Dedifferentiated amniotic fluid mesenchymal stem cell (primary cell): ENCODE measurements at regions not wholly inside any gene's neighbourhood (a gene's known extent, or its start where the extent isn't known, plus 50 kb on each side); places are given as distances from the start of the nearest gene placed in this dataset.

Experiments used
- DNase-seq: peaks from one replicate; pipeline ENCODE4 v3.0.0-alpha.2; 2016; ENCODE audit errors: extremely low spot score

DNA sequence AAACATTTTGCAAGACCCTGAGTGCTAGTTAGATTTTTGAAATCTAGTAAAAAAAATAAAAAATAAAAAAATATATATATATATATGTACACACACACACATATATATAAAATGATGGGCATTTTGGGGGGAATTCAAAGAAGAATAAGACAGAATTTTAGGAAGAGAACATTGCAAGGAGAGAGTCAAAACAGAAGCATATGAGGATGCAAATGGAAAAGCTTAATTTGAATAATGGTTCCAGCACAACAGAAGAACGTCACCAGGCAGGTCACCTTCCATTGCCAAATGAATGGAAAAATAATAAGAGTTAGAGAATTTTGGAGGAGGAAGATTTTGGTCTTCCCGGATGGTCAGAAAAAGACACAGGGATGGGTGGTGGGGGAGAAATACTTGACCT, 1097.2 kb downstream of the BCL11A start:
- no peak for DNase-seq

- no peak for DNase-seq
These were observed 1104.2 kb downstream of the BCL11A start for GRCh38 chr2:59449274-59449673.

DNA sequence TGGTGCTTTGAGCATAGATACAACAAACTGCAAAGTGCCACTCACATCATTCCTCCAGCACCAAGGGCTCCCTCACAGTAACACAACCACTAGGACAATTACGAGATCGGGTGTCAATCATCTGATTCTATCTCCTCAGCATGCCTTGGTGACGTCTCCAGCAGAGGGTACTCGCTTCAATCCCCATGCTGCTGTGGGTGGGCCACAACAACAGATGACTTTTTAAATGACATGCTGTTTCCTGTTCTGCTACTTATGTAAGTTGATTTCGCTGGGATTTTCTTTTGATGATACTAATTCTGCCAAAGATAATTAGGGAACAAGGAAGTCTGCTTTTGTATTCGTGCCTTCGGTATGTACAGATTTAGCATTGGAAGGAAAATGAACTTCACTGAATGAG, 1113.0 kb downstream of the BCL11A start:
- DNase-seq: no peak

GRCh38 chr2:59435635-59436034, 1117.8 kb downstream of the BCL11A start:
- DNase-seq: no peak

GRCh38 chr2:59428940-59429339, 1124.5 kb downstream of the BCL11A start:
- no peak for DNase-seq

GRCh38 chr2:59427980-59428379, 1125.5 kb downstream of the BCL11A start:
- DNase-seq: no peak

GRCh38 chr2:59425247-59425646, 1128.2 kb downstream of the BCL11A start:
- DNase-seq: no peak

DNA sequence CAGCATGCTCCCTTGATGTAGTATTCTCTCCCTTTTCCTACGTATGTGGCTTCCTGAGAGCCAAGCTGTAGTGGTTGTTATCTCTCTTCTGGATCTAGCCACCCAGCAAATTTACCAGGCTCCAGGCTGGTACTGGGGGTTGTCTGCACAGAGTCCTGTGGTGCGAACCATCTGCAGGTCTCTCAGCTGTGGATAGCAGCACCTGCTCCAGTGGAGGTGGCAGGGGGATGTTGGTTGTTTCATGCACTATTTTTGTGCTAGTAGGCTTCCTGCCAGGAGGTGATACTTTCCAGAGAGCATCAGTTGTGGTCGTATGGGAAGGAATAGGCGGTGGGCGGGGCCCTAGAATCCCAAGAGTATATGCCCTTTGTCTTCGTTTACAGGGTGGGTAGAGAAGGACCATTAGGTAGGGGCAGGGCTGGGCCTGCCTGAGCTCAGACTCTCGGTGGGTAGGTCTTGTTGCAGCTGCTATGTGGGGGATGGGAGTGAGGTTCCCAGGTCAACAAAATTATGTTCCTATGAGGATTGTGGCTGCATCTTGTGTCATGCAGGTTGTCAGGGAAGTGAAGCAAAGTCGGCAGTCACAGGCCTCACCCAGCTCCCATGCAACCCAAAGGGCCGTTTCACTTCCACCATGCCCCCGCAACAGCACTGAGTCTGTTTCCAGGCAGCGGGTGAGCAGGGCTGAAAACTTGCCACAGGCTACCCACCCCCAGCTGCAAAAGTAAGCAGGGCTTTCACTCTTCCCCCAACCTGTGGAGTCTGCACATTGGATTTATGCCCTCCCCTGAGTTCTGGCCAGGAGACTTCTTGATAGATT, 1139.5 kb downstream of the BCL11A start:
- no peak for DNase-seq

DNA sequence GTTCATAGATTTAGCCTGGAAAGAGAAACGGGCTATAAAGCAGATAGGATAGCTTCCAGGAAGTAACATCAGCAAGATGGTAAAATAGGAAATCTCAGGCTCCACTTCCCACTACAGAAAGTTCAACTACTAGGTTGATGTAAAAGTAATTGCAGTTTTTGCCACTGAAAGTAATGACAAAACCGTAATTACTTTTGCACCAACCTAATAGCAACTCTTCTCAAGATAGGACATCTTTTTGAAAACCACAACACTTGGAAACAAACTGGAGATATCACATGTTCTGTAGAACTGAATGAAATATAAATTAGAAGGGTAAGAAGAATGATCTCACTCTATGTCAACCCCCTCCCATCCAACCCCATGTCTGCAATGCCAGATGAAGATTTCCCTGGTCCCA, 1154.3 kb downstream of the BCL11A start:
- no peak for DNase-seq

DNA sequence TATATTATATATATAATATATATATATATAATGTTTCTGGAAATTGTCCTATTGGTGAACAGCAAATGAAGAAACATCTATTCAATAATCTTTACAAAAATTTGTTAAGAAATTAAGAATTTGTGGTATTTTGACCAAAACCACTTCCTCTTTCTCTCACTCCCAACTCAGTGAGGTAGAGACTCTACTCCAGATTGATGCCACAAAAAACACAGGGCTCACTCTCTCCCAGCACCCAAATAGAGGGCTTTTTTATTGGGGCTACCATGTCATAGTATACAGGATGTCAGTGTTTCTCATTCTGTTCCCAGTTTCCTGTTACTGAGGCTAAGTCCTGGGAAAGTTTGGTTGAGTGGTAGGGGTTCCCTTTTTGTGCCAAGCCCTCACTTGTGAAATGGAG, 1155.4 kb downstream of the BCL11A start:
- DNase-seq: no peak

- DNase-seq: no peak
These were observed 1154.0 kb upstream of the FANCL start for GRCh38 chr2:59395119-59395518.

- DNase-seq: no peak
These were observed 1150.8 kb upstream of the FANCL start for GRCh38 chr2:59391896-59392295.

DNA sequence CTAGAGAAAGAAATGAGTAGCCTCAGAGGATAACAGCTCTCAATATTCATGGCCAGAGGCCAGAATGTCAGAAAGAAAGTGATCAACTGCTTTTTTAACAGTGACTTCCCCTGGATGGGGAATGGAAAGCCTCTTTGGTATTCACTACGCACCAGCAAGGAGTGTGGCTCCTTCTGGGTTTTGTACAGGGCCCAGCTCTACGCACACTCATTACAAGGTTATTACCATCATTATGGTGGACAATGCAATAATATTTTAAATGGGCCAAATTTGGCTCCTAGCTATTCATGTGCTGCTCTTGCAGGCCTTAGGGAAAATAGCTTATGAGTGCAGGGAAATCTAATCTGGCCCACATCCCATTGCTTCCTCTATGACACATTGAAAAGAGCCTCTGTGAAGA, 1149.5 kb upstream of the FANCL start:
- DNase-seq: no peak

DNA sequence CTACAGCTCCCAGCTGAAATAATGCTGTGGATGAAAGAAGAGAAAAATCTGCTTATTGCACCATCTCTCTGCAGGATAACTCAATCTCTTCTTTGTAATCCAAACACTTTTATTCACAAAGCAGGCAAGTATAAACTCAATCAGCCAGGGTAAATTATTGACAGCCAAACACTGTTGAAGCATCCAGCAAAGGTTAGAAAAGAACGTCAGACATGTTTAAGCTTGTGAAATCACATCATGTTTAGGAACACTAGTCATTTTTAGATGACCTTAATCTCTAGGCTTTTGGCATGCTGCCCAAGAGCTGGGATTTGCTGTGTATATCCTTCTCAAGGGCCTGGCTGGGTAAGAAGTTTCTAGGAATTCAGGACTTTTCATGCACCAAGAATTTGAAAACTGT, 1148.1 kb upstream of the FANCL start:
- no peak for DNase-seq

DNA sequence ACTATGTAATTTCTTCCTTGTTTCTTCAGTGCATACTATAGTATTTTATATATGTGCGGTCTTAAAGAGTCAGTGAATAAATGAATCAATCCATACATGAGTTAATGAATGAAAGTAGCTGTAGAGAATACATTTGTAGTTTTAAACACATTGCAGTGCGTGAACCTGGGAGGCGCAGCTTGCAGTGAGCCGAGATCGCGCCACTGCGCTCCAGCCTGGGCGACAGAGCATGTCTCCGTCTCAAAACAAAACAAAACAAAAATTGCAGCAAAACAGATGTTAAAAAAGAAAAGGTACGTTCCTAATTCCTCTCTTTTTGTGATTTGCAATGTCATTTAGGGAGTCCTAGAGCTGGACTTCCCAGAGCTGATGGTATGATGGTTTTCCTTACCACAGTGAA, 1144.8 kb upstream of the FANCL start:
- no peak for DNase-seq

- DNase-seq: no peak
These were observed 1142.3 kb upstream of the FANCL start for GRCh38 chr2:59383473-59383872.

- DNase-seq: no peak
These were observed 1137.0 kb upstream of the FANCL start for GRCh38 chr2:59378127-59378526.

DNA sequence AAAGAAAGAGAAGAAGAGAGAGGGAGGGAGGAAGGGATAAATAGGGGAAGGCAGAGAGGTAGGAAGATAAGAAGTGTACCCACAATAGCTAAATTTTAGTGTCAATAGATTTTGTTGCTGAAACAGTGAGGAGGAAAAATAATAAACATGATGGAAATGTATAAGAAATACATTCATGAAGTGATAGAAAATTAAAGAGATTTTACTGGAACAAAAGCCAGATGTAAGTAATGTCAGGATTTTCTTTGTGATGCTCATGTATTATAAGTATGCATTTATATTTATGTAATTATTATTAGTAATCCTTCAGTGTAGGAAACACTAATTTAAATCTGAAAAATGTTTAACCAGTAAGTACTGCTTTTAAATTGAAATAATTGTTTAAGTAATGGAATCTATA, 1125.2 kb upstream of the FANCL start:
- no peak for DNase-seq

- no peak for DNase-seq
These were observed 1113.4 kb upstream of the FANCL start for GRCh38 chr2:59354498-59354897.

DNA sequence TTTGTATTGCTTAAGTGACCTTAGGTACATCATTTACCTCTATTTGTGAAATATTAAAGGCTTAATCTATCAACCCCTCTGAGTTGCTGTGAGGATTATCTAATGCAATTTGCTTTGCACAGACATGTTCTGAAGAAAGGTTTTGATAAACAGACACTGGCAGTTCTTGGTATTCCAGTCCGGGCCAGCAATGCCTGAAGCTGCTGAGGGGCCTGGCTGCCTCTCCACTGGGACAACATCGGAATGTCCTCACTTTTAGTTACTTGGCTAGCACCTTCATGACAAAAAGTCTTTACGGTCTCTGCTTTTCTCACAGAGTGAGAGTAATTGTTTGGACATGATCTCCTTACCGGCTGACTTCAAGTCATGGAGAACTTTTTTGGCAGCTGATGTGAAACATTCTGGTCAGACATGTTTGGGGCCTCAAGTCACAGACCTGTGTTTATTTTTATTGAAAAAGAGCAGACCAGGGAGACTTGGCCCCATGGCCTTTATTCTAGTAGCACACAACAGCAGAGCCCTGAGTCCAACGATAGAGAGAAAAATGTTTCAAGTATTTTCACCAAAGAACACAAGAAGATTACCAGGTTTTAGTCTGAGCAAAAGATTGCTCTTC, 1112.3 kb upstream of the FANCL start:
- DNase-seq: no peak

GRCh38 chr2:59342166-59342565, 1101.0 kb upstream of the FANCL start:
- no peak for DNase-seq

DNA sequence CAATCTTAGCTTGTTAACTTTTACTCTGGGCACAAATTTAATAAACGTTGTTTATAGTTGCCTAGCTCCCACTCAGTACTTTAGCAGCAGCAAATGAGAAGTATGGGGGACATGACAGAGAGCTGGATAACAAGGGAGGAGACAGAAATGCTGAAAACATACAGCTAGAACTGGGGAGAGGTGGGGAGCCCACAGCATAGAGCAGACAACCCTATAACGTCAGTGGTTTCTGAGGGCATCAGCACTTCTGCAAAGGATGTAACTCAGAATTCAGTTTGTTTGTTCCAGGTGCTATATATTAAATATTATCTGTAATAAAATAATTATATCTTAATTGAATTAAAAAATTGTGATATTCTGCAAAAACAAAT, 1098.7 kb upstream of the FANCL start:
- no peak for DNase-seq

DNA sequence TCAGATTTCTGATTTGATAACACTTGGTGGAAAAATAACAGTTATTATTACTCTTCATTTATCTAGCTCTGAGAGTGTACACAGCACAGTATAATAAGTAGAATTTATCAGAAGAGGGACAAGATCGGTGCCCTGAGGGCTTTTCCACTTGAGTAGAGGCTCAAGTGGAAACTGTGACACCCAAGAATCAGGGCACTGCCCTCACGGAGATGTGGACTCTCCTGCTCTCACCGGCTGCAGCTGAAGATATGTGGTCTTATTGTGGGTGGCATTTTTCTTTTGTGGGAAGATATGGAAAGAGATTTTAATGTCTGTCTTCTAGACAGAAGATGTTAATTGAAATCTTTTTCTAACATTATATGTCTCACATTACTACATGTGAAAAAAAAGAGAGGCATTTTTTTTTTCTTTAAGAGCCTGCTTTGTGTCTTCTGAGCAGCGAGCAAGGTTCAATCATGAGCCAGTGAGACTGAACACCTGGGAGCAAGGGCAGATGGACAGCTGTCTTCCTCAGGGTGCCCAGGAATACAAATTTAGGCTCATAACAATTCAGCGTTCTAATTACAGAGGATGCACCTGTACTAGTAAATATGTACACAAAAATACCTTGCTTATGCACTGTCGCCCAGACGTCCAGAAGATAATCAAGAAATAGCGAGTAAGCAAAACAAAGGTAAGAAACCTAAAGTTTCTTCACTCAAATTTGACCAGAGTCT, 1098.2 kb upstream of the FANCL start:
- no peak for DNase-seq
